Colonic mucosa (tissue), 4 donors: ENCODE measurements at regions not wholly inside any gene's neighbourhood (a gene's known extent, or its start where the extent isn't known, plus 50 kb on each side); places are given as distances from the start of the nearest gene placed in this dataset.
"Not testable (repeated sequence)": the region's sequence is repeated elsewhere in the genome, so short reads cannot be mapped to it uniquely, and the experiment has no call there.

Experiments used
- DNase-seq: peaks from one replicate; pipeline ENCODE4 v3.0.0-alpha.2; 2020
- H3K27ac ChIP-seq: fragments of 200-600 bp; one replicate; pipeline ENCODE4 v1.8.0; 2021
- H3K27me3 ChIP-seq: fragments of 200-600 bp; one replicate; pipeline ENCODE4 v1.8.0; 2021
- H3K36me3 ChIP-seq: fragments of 200-600 bp; one replicate; pipeline ENCODE4 v1.8.0; 2021
- H3K4me1 ChIP-seq: fragments of 200-600 bp; one replicate; pipeline ENCODE4 v1.8.0; 2021; ENCODE audit warnings: mild to moderate bottlenecking
- H3K4me3 ChIP-seq: fragments of 200-600 bp; one replicate; pipeline ENCODE4 v1.8.0; 2021
- H3K9ac ChIP-seq, 2 donors: one replicate each; pipeline ENCODE4 v1.7.0; 2013; ENCODE audit warnings: control low read depth in 2 of 2, low read depth in 2 of 2, low read length in 2 of 2
- H3K9me3 ChIP-seq: fragments of 200-600 bp; one replicate; pipeline ENCODE4 v1.8.0; 2021
- intact Hi-C: fragments of 100-400 bp; cut with DNase I; formaldehyde crosslinking; loops from one replicate; pipeline ENCODE4 v1.14.1; 2022
- TF ChIP-seq, protein P1 (sequence below): fragments of 200-600 bp; IDR thresholded peaks from one replicate; pipeline ENCODE4 v1.8.0; 2022; ENCODE audit warnings: antibody characterized with exemption, mild to moderate bottlenecking
- donor health status: healthy.
- donor health status: DM: no; HTN: no; CAD: no.
- donor health status: DM: no; HTN: no; CAD: no.

DNA sequence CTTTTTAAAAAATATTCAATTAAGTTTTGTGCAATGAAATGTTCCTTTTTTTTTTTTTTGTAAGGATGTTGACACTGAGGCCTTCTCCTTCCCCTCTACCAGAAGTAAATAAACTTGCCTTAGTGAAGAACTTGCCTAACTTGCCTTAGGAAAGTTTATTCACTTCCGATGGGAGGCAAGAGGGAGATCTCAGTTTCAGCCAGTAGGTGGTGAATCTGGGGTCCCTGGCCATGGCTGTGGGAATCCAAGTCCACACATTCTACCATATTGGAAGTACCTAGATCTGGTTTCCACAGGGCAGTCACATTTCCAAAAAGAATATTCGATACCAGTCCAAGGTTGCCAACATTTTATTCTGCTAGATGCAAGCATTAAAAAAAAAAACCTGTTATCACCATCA is 270.9 kb downstream of the CCSER2 start:
- DNase-seq = no peak
- no peaks in the 10 kb centered on the region for H3K36me3 ChIP-seq
- TF ChIP-seq, protein P1, sequence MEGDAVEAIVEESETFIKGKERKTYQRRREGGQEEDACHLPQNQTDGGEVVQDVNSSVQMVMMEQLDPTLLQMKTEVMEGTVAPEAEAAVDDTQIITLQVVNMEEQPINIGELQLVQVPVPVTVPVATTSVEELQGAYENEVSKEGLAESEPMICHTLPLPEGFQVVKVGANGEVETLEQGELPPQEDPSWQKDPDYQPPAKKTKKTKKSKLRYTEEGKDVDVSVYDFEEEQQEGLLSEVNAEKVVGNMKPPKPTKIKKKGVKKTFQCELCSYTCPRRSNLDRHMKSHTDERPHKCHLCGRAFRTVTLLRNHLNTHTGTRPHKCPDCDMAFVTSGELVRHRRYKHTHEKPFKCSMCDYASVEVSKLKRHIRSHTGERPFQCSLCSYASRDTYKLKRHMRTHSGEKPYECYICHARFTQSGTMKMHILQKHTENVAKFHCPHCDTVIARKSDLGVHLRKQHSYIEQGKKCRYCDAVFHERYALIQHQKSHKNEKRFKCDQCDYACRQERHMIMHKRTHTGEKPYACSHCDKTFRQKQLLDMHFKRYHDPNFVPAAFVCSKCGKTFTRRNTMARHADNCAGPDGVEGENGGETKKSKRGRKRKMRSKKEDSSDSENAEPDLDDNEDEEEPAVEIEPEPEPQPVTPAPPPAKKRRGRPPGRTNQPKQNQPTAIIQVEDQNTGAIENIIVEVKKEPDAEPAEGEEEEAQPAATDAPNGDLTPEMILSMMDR = no peak
- no peak overlapping the region for H3K27ac ChIP-seq
- H3K9me3 ChIP-seq = no peaks in the 10 kb centered on the region
- H3K4me1 ChIP-seq = no peaks in the 10 kb centered on the region
- no peaks in the 10 kb centered on the region for H3K27me3 ChIP-seq
- H3K9ac ChIP-seq = no peak overlapping the region
- intact Hi-C loops = no loop called here
- no peak overlapping the region for H3K4me3 ChIP-seq

DNA sequence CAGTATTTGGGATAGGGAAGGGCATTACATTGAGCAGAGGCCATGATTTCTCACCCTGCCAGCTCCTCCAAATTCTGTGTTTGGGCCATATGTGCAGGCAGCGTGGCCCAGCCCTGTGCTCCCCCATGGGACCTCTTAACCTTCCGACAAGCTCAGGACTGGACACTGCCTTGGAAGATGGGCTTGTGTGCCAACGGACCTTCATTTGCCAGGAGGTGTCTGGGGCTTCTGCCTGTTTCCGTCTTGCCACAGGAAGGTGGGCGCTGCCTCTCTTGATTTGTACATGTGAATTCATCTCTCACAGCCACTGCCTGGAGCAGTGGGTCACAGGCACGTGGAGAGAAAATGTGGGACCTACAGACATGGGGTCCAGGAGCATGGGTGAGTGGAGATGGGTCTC is 272.6 kb downstream of the CCSER2 start:
- intact Hi-C loops = no loop called here
- Histone ChIP-seq H3K4me1 (no peaks in the 10 kb centered on the region), H3K36me3 (no peaks in the 10 kb centered on the region), H3K9ac (no peak overlapping the region), H3K9me3 (no peaks in the 10 kb centered on the region), H3K4me3 (no peak overlapping the region), H3K27ac (no peak overlapping the region), H3K27me3 (no peaks in the 10 kb centered on the region)
- TF ChIP-seq, protein P1 = no peak
- no peak for DNase-seq

DNA sequence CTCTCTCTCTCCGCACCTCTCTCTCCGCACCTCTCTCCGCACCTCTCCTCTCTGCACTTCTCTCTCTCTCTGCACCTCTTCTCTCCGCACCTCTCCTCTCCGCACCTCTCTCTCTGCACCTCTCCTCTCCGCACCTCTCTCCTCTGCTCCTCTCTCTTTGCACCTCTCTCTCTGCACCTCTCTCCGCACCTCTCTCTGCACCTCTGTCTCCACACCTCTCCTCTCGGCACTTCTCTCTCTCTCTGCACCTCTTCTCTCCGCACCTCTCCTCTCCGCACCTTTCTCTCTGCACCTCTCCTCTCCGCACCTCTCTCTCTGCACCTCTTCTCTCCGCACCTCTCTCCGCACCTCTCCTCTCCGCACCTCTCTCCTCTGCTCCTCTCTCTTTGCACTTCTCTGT is 274.2 kb downstream of the CCSER2 start:
- H3K4me3 ChIP-seq, H3K27me3 ChIP-seq, H3K9me3 ChIP-seq, H3K27ac ChIP-seq, H3K4me1 ChIP-seq, intact Hi-C loops, H3K36me3 ChIP-seq, DNase-seq, H3K9ac ChIP-seq: not testable (repeated sequence)

DNA sequence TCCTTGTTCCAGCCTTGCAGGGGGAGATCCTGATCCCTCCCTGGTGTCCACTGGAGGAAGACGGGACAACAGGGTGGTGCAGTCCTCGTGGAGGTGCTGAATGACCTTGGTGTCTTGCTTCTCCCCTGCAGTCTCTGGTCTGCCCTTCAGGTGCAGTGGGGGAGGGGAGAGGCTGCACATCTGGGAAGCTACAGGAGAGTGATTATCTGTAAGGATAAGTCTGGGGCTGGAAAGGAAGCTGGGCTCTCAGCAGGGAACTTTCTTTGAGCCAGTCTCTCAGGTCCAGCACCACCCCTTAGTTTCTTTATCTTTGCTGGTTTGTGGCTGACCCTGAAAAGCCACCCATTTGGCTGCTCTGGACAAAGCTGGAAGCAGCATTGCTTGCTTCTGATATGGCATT is 275.6 kb downstream of the CCSER2 start:
- Histone ChIP-seq H3K9ac (no peak overlapping the region), H3K9me3 (no peaks in the 10 kb centered on the region), H3K4me1 (no peaks in the 10 kb centered on the region), H3K27me3 (no peaks in the 10 kb centered on the region), H3K4me3 (no peak overlapping the region), H3K36me3 (no peaks in the 10 kb centered on the region), H3K27ac (no peak overlapping the region)
- intact Hi-C loops = no loop called here
- TF ChIP-seq, protein P1 = no peak
- DNase-seq = no peak

DNA sequence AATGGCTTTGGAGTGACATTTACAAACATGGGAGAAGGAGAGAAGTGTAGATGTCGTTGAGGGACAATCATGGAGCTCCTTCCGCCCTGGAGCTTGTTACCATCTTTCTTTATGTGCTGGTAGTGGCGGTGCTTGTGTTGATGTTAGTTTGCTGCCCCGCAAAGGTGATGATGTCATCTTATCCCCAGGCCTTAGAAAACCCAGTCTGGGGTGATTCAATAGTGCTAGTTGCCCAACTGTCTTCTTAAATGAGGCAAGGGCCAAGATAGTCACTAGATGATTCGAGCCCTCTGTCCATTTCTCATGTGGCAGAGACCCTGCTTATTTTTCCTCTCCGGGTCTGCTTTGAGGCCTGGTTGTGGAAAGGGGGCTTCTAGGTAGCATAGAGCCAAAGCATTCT is 277.4 kb downstream of the CCSER2 start:
- TF ChIP-seq, protein P1 = no peak
- intact Hi-C loops = no loop called here
- no peak overlapping the region for H3K27ac ChIP-seq
- H3K27me3 ChIP-seq = no peaks in the 10 kb centered on the region
- no peak overlapping the region for H3K4me3 ChIP-seq
- H3K36me3 ChIP-seq = no peaks in the 10 kb centered on the region
- no peaks in the 10 kb centered on the region for H3K4me1 ChIP-seq
- no peaks in the 10 kb centered on the region for H3K9me3 ChIP-seq
- DNase-seq = no peak
- H3K9ac ChIP-seq = no peak overlapping the region

DNA sequence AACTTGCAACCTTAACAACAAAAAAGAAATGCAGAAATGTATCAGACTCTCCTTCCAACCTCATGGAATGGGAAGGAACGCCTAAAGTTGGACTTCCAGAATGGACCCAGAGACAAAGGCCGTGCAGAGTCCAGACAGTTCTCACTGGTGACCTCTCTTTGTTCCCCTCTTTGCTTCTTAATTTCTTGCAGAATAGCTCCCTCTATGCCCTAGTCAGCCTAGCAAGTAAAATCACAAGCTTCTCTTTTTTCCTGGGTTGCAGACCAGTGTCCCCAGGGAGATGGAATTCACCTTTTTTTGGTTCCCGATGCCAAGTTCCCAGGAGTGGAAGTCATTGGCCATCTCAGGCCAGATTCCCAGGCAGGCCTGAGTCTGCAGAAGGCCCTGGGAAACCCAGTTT is 278.0 kb downstream of the CCSER2 start:
- H3K9me3 ChIP-seq = no peaks in the 10 kb centered on the region
- H3K36me3 ChIP-seq = no peaks in the 10 kb centered on the region
- TF ChIP-seq, protein P1 = no peak
- no peak overlapping the region for H3K27ac ChIP-seq
- no peak for DNase-seq
- no peak overlapping the region for H3K4me3 ChIP-seq
- intact Hi-C loops = no loop called here
- H3K27me3 ChIP-seq = no peaks in the 10 kb centered on the region
- no peaks in the 10 kb centered on the region for H3K4me1 ChIP-seq
- H3K9ac ChIP-seq = no peak overlapping the region
